ENCODE measurements at regions not wholly inside any gene's neighbourhood (a gene's known extent, or its start where the extent isn't known, plus 50 kb on each side); places are given as distances from the start of the nearest gene placed in this dataset.
A peak's percentile ranks its signal among the peaks of the same experiment; 100 is the strongest.
"Not testable (repeated sequence)": the region's sequence is repeated elsewhere in the genome, so short reads cannot be mapped to it uniquely, and the experiment has no call there.

- H3K27ac ChIP-seq, result no peak overlapping the region
- no peak for TF ChIP-seq ZFX (IDR thresholded peaks at IDR 0.05; ENCODE audit: borderline replicate concordance)
- TF ChIP-seq CTCF (IDR thresholded peaks at IDR 0.05), result no peak
Observed at GRCh38 chr1:55437692-55438091, 222.5 kb upstream of the USP24 start.

GRCh38 chr1:55430720-55431119 is 215.6 kb upstream of the USP24 start:
- not testable (repeated sequence) for H3K27ac ChIP-seq

- H3K27ac ChIP-seq, result not testable (repeated sequence)
Observed at GRCh38 chr1:55430206-55430605, 215.0 kb upstream of the USP24 start.

- peak overlapping the region; percentile 27; the same call in 1 of the 2 replicates for H3K27ac ChIP-seq
- TF ChIP-seq CTCF (IDR thresholded peaks at IDR 0.05), result no peak
- TF ChIP-seq ZFX (IDR thresholded peaks at IDR 0.05; ENCODE audit: borderline replicate concordance), result no peak
Observed at GRCh38 chr1:55428944-55429931, 214.1 kb upstream of the USP24 start.

GRCh38 chr1:55428231-55428630 is 213.1 kb upstream of the USP24 start:
- TF ChIP-seq ZFX (IDR thresholded peaks at IDR 0.05; ENCODE audit: borderline replicate concordance) (no peak), CTCF (IDR thresholded peaks at IDR 0.05) (no peak)
- peak overlapping the region; percentile 27; the same call in 1 of the 2 replicates for H3K27ac ChIP-seq

- H3K27ac ChIP-seq, result no peak overlapping the region
- TF ChIP-seq ZFX (IDR thresholded peaks at IDR 0.05; ENCODE audit: borderline replicate concordance) (no peak), CTCF (IDR thresholded peaks at IDR 0.05) (no peak)
Observed at GRCh38 chr1:55427606-55428005, 212.4 kb upstream of the USP24 start.

- no peak for TF ChIP-seq CTCF (IDR thresholded peaks at IDR 0.05)
- no peak for TF ChIP-seq ZFX (IDR thresholded peaks at IDR 0.05; ENCODE audit: borderline replicate concordance)
- H3K27ac ChIP-seq, result no peak overlapping the region
Observed at GRCh38 chr1:55426619-55427018, 211.5 kb upstream of the USP24 start.

- H3K27ac ChIP-seq, result no peak overlapping the region
- TF ChIP-seq ZFX (IDR thresholded peaks at IDR 0.05; ENCODE audit: borderline replicate concordance) (no peak), CTCF (IDR thresholded peaks at IDR 0.05) (no peak)
Observed at GRCh38 chr1:55426156-55426555, 211.0 kb upstream of the USP24 start.

Data from 22Rv1 (cell line).